Lower lobe of right lung (tissue), 2 donors: ENCODE measurements at regions not wholly inside any gene's neighbourhood (a gene's known extent, or its start where the extent isn't known, plus 50 kb on each side); places are given as distances from the start of the nearest gene placed in this dataset.

Experiments used
- ATAC-seq, 2 donors: fragments of 200-7000 bp; cut with Tn5 transposase; one replicate each; pipeline ENCODE4 v1.9.1; 2020 to 2022; ENCODE audit warnings: mild to moderate bottlenecking in 2 of 2, moderate library complexity in 2 of 2
- DNase-seq: peaks from one replicate; pipeline ENCODE4 v3.0.0-alpha.2; 2020
- H3K27ac ChIP-seq: fragments of 200-600 bp; one replicate; pipeline ENCODE4 v1.8.0; 2022
- H3K27me3 ChIP-seq: fragments of 200-600 bp; one replicate; pipeline ENCODE4 v1.8.0; 2022; ENCODE audit warnings: low read depth
- H3K36me3 ChIP-seq: fragments of 200-600 bp; one replicate; pipeline ENCODE4 v1.8.0; 2022; ENCODE audit warnings: mild to moderate bottlenecking
- H3K4me1 ChIP-seq: fragments of 200-600 bp; one replicate; pipeline ENCODE4 v1.8.0; 2022
- H3K4me3 ChIP-seq: fragments of 200-600 bp; one replicate; pipeline ENCODE4 v1.8.0; 2022; ENCODE audit warnings: mild to moderate bottlenecking
- H3K9me3 ChIP-seq: fragments of 200-600 bp; one replicate; pipeline ENCODE4 v1.8.0; 2022
- intact Hi-C: fragments of 100-400 bp; cut with DNase I; formaldehyde crosslinking; loops from one replicate; pipeline ENCODE4 v1.11.0; 2022
- TF ChIP-seq, protein P1 (sequence below): fragments of 200-600 bp; IDR thresholded peaks from one replicate; pipeline ENCODE4 v1.8.0; 2022; ENCODE audit warnings: antibody characterized with exemption, mild to moderate bottlenecking
- donor health status: DM: no; HTN: yes; CAD: no; lungs with severe emphysema.

DNA sequence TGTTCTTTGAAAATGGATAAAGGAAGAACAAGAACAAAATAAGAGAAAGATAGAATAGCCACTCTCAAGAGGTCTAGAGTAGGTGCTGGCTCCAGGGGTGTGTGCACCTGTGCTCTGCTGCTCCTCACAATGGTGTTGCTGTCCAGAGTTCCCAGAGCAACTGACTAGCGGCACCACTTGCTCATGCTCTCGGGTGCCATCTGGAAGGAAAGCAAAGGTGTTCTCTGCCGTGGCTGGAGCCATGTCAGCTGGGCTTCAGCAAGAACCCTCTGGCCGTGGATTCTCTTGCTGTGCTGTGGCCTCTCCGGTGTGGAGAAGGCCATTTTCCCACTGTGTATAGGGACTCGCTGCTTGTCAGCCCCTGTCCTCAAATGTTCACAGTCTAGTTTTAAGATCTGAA, 114.6 kb upstream of the TEX51 start:
- no peak for ATAC-seq
- no peaks in the 10 kb centered on the region for H3K9me3 ChIP-seq
- no peak overlapping the region for H3K4me3 ChIP-seq
- H3K4me1 ChIP-seq, result no peaks in the 10 kb centered on the region
- TF ChIP-seq, protein P1, sequence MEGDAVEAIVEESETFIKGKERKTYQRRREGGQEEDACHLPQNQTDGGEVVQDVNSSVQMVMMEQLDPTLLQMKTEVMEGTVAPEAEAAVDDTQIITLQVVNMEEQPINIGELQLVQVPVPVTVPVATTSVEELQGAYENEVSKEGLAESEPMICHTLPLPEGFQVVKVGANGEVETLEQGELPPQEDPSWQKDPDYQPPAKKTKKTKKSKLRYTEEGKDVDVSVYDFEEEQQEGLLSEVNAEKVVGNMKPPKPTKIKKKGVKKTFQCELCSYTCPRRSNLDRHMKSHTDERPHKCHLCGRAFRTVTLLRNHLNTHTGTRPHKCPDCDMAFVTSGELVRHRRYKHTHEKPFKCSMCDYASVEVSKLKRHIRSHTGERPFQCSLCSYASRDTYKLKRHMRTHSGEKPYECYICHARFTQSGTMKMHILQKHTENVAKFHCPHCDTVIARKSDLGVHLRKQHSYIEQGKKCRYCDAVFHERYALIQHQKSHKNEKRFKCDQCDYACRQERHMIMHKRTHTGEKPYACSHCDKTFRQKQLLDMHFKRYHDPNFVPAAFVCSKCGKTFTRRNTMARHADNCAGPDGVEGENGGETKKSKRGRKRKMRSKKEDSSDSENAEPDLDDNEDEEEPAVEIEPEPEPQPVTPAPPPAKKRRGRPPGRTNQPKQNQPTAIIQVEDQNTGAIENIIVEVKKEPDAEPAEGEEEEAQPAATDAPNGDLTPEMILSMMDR, result no peak
- DNase-seq, result no peak
- intact Hi-C loops, result no loop called here
- H3K27me3 ChIP-seq, result no peaks in the 10 kb centered on the region
- no peak overlapping the region for H3K27ac ChIP-seq
- H3K36me3 ChIP-seq, result no peaks in the 10 kb centered on the region

DNA sequence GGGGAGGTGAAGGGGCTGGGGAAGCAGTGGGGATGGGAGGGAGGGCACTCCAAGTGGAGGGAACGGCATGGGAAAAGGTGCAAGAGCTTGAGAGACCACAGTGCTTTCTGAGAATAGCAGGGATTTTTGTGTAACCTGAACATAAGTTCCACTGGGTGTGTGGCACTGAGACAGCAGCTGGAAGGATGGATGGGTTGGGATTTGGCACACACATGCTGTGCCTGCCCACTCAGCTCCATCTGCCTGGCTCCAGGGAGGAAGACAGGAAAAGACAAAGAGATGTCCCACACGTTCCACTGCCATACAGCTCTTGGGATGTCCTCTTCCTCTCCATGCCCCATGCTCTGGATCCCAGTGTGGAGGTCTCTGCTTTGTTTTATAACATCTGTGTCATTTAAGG, 114.1 kb upstream of the TEX51 start:
- ATAC-seq, result no peak
- H3K9me3 ChIP-seq, result no peaks in the 10 kb centered on the region
- no peaks in the 10 kb centered on the region for H3K36me3 ChIP-seq
- H3K4me3 ChIP-seq, result no peak overlapping the region
- H3K4me1 ChIP-seq, result no peaks in the 10 kb centered on the region
- no peak overlapping the region for H3K27ac ChIP-seq
- DNase-seq, result no peak
- intact Hi-C loops, result no loop called here
- TF ChIP-seq, protein P1, result no peak
- H3K27me3 ChIP-seq, result no peaks in the 10 kb centered on the region

DNA sequence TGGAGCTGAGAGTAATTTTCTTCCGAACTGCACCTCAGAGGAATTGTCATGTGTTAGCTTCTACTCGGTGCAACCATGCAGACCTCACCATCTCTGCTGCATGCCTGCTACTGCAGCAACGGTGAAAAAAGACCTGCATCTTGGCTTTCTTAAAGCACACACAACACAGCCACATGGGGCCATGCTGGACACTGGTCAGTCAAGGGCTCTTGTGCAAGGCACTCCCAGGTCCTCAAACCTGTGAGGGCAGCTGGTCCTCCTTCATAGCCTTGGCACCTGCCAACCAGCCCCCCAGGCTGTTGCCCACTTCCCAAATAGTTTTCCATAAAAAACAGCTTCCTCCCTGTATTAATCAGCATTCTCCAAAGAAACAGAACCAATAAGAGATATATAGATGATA, 113.5 kb upstream of the TEX51 start:
- TF ChIP-seq, protein P1, result no peak
- intact Hi-C loops, result no loop called here
- Histone ChIP-seq H3K36me3 (no peaks in the 10 kb centered on the region), H3K9me3 (no peaks in the 10 kb centered on the region), H3K4me3 (no peak overlapping the region), H3K4me1 (no peaks in the 10 kb centered on the region), H3K27me3 (no peaks in the 10 kb centered on the region), H3K27ac (no peak overlapping the region)
- ATAC-seq (no peak), DNase-seq (no peak)

DNA sequence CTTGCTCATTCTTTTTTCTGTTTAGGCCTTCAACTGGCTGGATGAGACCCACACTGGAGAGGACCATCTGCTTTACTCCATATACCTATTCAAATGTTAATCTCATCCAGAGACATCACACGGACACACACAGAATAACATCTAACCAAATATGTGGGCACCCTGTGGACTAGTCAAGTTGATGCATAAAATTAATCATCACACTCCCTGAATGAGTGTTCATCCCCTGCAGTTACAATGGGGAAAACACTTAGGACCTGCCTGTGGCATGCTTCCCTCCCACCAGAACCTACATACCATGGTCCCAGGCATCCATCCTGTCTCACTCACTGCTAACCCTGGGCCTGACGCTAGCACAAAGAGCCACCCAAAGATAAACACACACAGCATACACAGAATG, 112.8 kb upstream of the TEX51 start:
- H3K4me1 ChIP-seq, result no peaks in the 10 kb centered on the region
- H3K4me3 ChIP-seq, result no peak overlapping the region
- TF ChIP-seq, protein P1, result no peak
- no peak for DNase-seq
- ATAC-seq, result no peak
- no peak overlapping the region for H3K27ac ChIP-seq
- no peaks in the 10 kb centered on the region for H3K36me3 ChIP-seq
- intact Hi-C loops, result no loop called here
- no peaks in the 10 kb centered on the region for H3K9me3 ChIP-seq
- H3K27me3 ChIP-seq, result no peaks in the 10 kb centered on the region

DNA sequence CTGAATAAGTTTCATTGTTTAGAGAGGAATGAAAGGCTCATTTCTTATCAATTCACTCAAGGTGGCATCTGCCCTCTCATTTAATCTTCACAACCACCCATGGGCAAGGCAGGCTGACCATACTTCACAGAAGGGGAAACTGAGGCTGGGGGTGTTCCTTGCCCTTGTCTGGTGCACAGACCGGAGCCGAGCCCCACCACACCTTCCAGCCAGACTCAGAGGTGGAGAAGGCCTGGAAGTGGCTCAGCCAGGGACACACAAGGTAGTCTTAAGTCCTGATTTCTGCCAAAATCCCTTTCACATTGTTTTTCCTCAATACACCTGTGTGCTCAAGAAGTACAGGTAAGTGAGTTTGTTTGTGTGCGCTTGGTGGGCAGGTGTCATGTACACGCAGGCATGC, 111.9 kb upstream of the TEX51 start:
- intact Hi-C loops, result no loop called here
- DNase-seq (no peak), ATAC-seq (no peak)
- Histone ChIP-seq H3K27me3 (peaks cover 6% of the 10 kb centered on the region), H3K9me3 (no peaks in the 10 kb centered on the region), H3K36me3 (no peaks in the 10 kb centered on the region), H3K4me1 (no peaks in the 10 kb centered on the region), H3K4me3 (no peak overlapping the region), H3K27ac (no peak overlapping the region)
- TF ChIP-seq, protein P1, result no peak

DNA sequence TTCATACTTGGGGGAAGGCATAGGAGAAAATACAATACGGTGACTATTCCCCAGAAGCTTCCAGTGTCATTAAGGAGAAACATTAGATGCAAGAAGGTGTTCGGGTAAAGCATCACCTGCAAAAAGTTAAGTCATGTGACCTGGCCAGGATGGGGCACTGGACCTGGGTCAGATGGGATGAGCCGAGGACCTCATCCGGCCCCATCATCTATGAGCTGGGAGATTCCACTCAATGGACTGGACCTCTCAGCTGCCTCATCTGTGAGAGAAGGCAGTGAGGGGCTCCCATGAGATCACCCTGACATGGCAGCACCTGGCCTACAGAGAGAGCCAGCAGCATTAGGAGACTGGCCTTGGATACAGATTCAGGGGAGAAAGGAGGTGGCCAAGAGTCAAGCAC, 111.4 kb upstream of the TEX51 start:
- Histone ChIP-seq H3K4me1 (no peaks in the 10 kb centered on the region), H3K4me3 (no peak overlapping the region), H3K27ac (no peak overlapping the region), H3K27me3 (peaks cover 6% of the 10 kb centered on the region), H3K9me3 (no peaks in the 10 kb centered on the region), H3K36me3 (no peaks in the 10 kb centered on the region)
- intact Hi-C loops, result no loop called here
- DNase-seq, result no peak
- ATAC-seq, result no peak
- TF ChIP-seq, protein P1, result no peak
